Vagina (tissue), 2 donors: ENCODE measurements at regions not wholly inside any gene's neighbourhood (a gene's known extent, or its start where the extent isn't known, plus 50 kb on each side); places are given as distances from the start of the nearest gene placed in this dataset.

ENCODE experiments used
- DNase-seq, 2 donors: peaks; one replicate each; pipeline ENCODE4 v3.0.0-alpha.2; 2017; ENCODE audit errors: extremely low spot score in 2 of 2
- H3K27ac ChIP-seq: fragments of 200-600 bp; sonication (generic); one replicate; pipeline ENCODE4 v1.5.1; 2019
- H3K27me3 ChIP-seq: fragments of 200-600 bp; sonication (generic); one replicate; pipeline ENCODE4 v1.5.1; 2019
- H3K36me3 ChIP-seq, 2 donors: fragments of 200-600 bp; sonication (generic); one replicate each; pipeline ENCODE4 v1.5.1; 2017 to 2019
- H3K4me1 ChIP-seq: fragments of 200-600 bp; sonication (generic); one replicate; pipeline ENCODE4 v1.5.1; 2019
- H3K4me3 ChIP-seq, 2 donors: fragments of 200-600 bp; sonication (generic); 1 replicate in 1 of 2; 2 replicates in 1 of 2; pipeline ENCODE4 v1.5.1; 2016 to 2019
- H3K9me3 ChIP-seq: fragments of 200-600 bp; sonication (generic); one replicate; pipeline ENCODE4 v1.5.1; 2019
- POLR2A ChIP-seq, 2 donors: fragments of 450-650 bp; IDR thresholded peaks; one replicate each; pipeline ENCODE4 v1.6.1; 2017; ENCODE audit warnings: antibody characterized with exemption in 2 of 2, mild to moderate bottlenecking in 2 of 2, moderate library complexity in 2 of 2
- POLR2AphosphoS5 ChIP-seq, 2 donors: sonication (generic); formaldehyde crosslinking; IDR thresholded peaks; one replicate each; pipeline ENCODE4 v1.9.0; 2017; ENCODE audit warnings: antibody characterized with exemption in 2 of 2, mild to moderate bottlenecking in 2 of 2, low read depth in 1 of 2; ENCODE audit not compliant: insufficient read depth in 1 of 2
- intact Hi-C: fragments of 100-400 bp; cut with DNase I; formaldehyde crosslinking; loops from one replicate; pipeline ENCODE4 v1.15.1; 2023
- TF ChIP-seq, protein P1 (sequence below), 3 experiments: fragments of 450-650 bp in 2 of 3; fragments of 200-600 bp in 1 of 3; sonication (generic) in 1 of 3; IDR thresholded peaks; one replicate each; pipeline ENCODE4 v1.5.1; 2017 to 2019; ENCODE audit warnings: antibody characterized with exemption in 3 of 3, mild to moderate bottlenecking in 2 of 3, moderate library complexity in 2 of 3

DNA sequence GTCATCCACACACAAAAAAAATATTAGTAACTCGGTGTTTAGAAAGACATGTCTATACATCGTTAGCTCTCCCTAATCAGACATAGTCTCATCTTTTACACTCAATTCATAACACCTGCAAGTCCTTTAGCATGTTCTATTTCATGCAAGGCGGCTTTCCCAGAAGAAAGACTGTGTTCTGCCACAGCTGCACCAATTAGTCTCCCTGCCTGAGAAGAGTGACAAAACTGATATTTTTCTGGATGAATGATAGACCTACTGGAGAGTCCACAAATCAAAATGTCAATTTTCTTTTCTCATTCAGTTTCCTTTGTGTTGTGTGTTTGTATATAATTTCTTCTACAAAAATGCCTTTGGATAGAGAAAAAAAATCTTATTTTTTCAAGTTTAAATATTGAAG is 435.8 kb upstream of the EPHA3 start:
- no peak for DNase-seq
- TF ChIP-seq POLR2AphosphoS5 (IDR thresholded peaks at IDR 0.05; ENCODE audit: insufficient read depth in 1 of 2, low read depth in 1 of 2) (no peak), POLR2A (IDR thresholded peaks at IDR 0.05) (no peak)
- TF ChIP-seq, protein P1, sequence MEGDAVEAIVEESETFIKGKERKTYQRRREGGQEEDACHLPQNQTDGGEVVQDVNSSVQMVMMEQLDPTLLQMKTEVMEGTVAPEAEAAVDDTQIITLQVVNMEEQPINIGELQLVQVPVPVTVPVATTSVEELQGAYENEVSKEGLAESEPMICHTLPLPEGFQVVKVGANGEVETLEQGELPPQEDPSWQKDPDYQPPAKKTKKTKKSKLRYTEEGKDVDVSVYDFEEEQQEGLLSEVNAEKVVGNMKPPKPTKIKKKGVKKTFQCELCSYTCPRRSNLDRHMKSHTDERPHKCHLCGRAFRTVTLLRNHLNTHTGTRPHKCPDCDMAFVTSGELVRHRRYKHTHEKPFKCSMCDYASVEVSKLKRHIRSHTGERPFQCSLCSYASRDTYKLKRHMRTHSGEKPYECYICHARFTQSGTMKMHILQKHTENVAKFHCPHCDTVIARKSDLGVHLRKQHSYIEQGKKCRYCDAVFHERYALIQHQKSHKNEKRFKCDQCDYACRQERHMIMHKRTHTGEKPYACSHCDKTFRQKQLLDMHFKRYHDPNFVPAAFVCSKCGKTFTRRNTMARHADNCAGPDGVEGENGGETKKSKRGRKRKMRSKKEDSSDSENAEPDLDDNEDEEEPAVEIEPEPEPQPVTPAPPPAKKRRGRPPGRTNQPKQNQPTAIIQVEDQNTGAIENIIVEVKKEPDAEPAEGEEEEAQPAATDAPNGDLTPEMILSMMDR (IDR thresholded peaks at IDR 0.05) = no peak
- no peaks in the 10 kb centered on the region for H3K27me3 ChIP-seq
- no peaks in the 10 kb centered on the region for H3K36me3 ChIP-seq
- H3K4me1 ChIP-seq = no peaks in the 10 kb centered on the region
- H3K4me3 ChIP-seq = no peak overlapping the region
- no peaks in the 10 kb centered on the region for H3K9me3 ChIP-seq
- H3K27ac ChIP-seq = no peak overlapping the region
- intact Hi-C loops = no loop called here

DNA sequence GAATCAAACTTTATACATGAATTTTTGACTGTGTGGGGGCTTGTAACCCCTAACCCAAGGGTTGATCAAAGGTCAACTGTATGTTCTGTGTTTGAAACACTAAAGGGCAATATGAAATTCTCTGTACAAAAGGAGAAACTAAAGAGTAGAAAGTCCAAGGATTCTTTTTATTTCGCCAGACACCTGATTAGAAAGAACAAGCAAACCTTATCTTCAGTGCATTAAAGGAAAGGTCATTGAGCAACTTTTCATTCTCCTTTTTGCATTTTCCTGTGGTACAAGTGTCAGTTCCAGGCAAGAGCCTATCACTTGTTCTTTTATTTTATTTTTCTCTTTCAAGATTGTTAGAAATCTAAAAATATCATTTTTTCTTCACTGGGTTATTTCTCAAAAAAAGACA is 430.1 kb upstream of the EPHA3 start:
- no peak overlapping the region for H3K4me3 ChIP-seq
- H3K9me3 ChIP-seq = no peaks in the 10 kb centered on the region
- no peaks in the 10 kb centered on the region for H3K4me1 ChIP-seq
- no peaks in the 10 kb centered on the region for H3K27me3 ChIP-seq
- DNase-seq = no peak
- H3K36me3 ChIP-seq = no peaks in the 10 kb centered on the region
- intact Hi-C loops = no loop called here
- H3K27ac ChIP-seq = no peak overlapping the region
- TF ChIP-seq, protein P1 (IDR thresholded peaks at IDR 0.05) = no peak
- TF ChIP-seq POLR2A (IDR thresholded peaks at IDR 0.05) = no peak
- no peak for TF ChIP-seq POLR2AphosphoS5 (IDR thresholded peaks at IDR 0.05; ENCODE audit: insufficient read depth in 1 of 2, low read depth in 1 of 2)

DNA sequence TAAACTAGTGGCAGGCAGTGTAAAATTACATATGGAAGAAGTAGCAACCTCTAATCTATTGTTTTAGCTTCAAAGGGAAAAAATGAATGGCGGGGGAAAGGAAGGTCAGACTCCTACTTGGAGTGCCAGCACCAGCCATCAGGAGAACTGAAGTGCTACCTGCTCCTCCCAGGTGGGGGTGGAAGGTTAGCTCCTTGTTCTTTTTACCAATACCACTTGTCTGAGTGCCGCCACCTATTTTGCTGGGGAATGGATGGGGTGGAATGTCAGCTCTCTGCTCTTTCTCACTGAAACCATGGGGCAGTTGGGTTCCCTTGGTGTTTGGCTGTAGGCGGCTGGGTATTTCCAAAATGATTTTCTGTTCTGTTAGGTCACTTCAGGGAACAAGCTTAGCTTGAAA is 428.7 kb upstream of the EPHA3 start:
- DNase-seq = no peak
- Histone ChIP-seq H3K27ac (no peak overlapping the region), H3K27me3 (no peaks in the 10 kb centered on the region), H3K4me3 (no peak overlapping the region), H3K36me3 (no peaks in the 10 kb centered on the region), H3K9me3 (no peaks in the 10 kb centered on the region), H3K4me1 (no peaks in the 10 kb centered on the region)
- TF ChIP-seq POLR2A (IDR thresholded peaks at IDR 0.05) (no peak), POLR2AphosphoS5 (IDR thresholded peaks at IDR 0.05; ENCODE audit: insufficient read depth in 1 of 2, low read depth in 1 of 2) (no peak)
- TF ChIP-seq, protein P1 (IDR thresholded peaks at IDR 0.05) = no peak
- intact Hi-C loops = no loop called here

DNA sequence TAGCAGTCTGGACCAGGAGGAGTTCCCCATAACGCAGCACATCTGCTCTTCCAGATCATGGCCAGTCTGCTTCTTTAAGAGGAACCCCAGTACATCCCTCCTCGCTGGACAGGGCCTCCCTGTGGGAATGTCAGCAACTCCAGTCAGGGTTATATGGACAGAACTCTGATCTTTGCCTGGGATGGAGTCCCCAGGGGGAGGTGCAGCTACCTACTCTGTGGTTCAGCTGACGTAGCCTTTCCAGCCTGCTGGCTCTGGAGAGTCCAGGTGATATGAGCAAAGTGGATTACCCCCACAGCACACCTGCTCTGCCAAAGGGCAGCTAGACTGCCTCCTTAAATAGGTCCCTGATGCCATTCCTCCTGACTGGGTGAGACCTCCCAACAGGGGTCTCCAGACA is 417.1 kb upstream of the EPHA3 start:
- DNase-seq = no peak
- Histone ChIP-seq H3K27ac (no peak overlapping the region), H3K36me3 (no peaks in the 10 kb centered on the region), H3K27me3 (no peaks in the 10 kb centered on the region), H3K9me3 (no peaks in the 10 kb centered on the region), H3K4me1 (no peaks in the 10 kb centered on the region), H3K4me3 (no peak overlapping the region)
- intact Hi-C loops = no loop called here
- TF ChIP-seq POLR2AphosphoS5 (IDR thresholded peaks at IDR 0.05; ENCODE audit: insufficient read depth in 1 of 2, low read depth in 1 of 2) (no peak), POLR2A (IDR thresholded peaks at IDR 0.05) (no peak)
- TF ChIP-seq, protein P1 (IDR thresholded peaks at IDR 0.05) = no peak

DNA sequence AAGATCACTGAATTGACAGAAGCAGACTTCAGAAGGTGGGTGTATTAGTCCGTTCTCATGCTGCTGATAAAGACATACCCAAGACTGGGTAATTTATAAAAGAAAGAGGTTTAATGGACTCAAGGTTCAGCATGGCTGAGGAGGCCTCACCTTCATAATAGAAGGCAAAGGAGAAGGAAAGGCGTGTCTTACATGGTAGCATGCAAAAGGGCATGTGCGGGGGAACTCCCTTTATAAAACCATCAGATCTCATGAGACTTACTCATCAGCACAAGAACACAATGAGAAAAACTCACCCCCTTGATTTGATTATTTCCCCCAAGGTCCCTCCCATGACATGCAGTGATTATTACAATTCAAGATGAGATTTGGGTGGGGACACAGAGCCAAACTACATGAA is 416.3 kb upstream of the EPHA3 start:
- Histone ChIP-seq H3K9me3 (no peaks in the 10 kb centered on the region), H3K4me1 (no peaks in the 10 kb centered on the region), H3K4me3 (no peak overlapping the region), H3K27ac (no peak overlapping the region), H3K36me3 (no peaks in the 10 kb centered on the region), H3K27me3 (no peaks in the 10 kb centered on the region)
- TF ChIP-seq, protein P1 (IDR thresholded peaks at IDR 0.05) = no peak
- no peak for TF ChIP-seq POLR2A (IDR thresholded peaks at IDR 0.05)
- TF ChIP-seq POLR2AphosphoS5 (IDR thresholded peaks at IDR 0.05; ENCODE audit: insufficient read depth in 1 of 2, low read depth in 1 of 2) = no peak
- no peak for DNase-seq
- intact Hi-C loops = no loop called here
